ENCODE measurements at regions not wholly inside any gene's neighbourhood (a gene's known extent, or its start where the extent isn't known, plus 50 kb on each side); places are given as distances from the start of the nearest gene placed in this dataset.
"Not testable (repeated sequence)": the region's sequence is repeated elsewhere in the genome, so short reads cannot be mapped to it uniquely, and the experiment has no call there.

DNA sequence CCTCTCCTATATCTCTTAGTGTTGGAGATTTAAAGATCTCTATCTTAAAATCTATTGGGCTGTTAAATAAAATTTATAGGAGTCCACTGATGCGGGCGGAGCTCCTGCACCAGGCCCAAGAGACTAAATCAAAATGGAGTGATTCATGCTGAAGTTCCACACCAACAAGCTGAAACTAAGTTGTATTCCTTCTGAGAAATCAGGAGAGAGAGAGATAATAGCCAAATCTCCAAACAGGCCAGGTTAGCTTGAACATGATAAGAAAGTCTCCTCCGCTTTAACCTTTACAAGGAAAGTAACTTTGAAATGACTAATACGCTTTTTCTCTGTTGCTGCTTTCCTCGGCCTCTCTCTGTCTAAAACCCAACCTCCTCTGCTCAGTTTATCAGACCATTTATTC, 241.9 kb upstream of the NBEA start:
- DNase-seq (ENCODE audit: low spot score): no peak

DNA sequence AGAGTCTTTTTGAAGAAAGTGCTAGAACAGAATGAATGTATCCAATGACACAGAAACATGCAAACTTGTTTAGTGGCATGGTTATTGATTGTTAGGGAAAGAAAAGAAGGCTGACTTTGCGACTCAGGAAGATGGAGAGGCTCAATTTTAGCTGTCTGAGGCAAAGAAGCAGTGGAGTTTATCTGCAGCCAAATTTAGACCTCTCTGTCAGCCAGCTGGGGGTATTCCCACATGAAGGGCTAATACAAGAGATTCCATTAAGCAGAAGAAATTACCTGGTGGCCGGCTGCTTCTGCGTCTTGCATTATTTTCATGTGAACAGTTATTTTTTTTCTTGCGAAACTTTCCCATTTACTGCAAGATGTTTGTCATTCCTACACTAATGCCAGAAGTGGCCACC, 240.2 kb upstream of the NBEA start:
- DNase-seq (ENCODE audit: low spot score): no peak

DNA sequence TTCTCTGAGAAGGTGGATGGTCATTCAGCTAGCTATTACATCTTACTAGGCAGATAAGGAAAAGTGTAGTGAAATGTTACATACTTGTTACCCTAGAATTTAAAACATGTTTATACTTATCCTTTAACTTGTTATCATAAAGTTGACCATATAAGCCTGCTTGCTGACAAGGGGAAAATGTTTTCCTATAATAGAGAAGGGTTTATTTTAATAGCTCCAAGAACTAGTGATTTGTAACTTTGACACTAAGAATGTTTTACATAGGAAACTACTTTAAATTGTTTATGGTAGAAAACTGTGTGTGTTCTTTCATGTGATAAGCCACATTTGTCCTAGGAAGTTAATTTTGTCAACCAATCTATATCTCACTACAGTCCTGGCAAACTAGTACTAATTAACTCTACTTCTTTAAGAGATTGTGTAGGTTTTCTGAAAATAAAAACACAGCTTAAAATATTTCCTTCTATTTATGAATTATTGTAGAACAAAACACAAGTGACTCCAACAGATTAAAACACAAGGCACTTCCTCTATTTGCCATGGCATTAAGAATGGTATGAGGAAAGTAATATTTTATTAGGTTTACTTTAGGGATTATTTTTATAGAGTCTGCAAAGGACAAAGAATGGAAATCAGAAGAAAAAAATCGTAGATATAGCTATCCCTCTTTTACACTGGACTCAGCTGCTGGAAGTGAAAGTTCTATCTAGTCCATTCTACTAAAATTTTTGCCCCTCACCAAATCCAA, 233.3 kb upstream of the NBEA start:
- no peak for DNase-seq (ENCODE audit: low spot score)

DNA sequence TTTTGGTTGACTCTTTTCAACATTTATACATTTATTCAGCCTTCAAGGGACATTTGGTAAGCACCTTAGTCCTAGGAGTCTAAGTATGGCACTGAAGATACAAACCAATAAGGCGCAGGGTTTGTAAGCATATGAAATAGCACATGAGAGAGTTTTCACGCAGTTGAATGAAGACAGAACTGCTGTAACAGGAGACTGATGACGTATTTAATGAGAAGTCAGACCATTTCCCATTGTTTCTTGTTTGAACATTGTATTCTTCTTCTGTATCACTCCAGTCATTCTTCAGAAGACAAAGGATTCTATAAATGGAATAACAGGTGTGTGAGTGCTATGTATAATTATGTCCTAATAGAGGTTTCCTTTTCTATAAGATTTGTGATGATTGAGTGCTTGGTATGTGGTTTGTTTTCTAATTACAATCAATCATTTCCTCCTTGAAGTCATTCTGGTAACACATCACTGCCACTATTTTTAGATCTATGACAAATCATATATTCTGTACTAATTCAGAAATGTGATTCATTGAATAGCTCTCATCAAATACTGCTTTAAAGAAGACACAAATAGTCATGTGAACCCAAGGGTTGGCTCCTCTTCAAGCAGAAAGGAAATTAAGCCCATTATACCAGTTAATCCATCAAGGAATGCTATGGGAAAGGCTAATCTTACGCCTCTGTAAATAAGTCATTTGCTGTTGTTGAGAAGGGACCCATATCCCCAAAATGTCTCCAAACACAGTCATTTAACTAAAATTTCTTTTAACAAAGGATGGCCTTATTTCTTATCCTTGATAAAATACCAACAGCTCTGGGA, 222.8 kb upstream of the NBEA start:
- no peak for DNase-seq (ENCODE audit: low spot score)

DNA sequence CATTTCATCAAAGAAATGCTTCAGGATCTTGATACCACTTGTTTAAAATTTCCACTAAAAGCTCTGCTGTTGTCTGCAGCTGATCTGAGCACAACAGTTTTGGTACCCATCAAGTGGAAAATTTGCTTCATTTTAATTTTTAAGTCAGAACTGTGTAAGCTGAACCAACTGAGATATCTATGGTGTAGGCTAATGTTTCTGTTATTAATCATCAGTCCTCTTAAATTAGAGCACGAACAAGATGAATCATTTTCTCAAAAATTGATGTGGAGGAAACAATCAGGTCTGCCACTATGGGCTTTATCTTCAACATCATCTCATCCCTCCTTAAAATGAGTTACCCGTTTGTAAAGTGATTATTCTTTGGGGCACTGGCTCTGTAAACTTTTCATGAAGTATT, 221.5 kb upstream of the NBEA start:
- no peak for DNase-seq (ENCODE audit: low spot score)

DNA sequence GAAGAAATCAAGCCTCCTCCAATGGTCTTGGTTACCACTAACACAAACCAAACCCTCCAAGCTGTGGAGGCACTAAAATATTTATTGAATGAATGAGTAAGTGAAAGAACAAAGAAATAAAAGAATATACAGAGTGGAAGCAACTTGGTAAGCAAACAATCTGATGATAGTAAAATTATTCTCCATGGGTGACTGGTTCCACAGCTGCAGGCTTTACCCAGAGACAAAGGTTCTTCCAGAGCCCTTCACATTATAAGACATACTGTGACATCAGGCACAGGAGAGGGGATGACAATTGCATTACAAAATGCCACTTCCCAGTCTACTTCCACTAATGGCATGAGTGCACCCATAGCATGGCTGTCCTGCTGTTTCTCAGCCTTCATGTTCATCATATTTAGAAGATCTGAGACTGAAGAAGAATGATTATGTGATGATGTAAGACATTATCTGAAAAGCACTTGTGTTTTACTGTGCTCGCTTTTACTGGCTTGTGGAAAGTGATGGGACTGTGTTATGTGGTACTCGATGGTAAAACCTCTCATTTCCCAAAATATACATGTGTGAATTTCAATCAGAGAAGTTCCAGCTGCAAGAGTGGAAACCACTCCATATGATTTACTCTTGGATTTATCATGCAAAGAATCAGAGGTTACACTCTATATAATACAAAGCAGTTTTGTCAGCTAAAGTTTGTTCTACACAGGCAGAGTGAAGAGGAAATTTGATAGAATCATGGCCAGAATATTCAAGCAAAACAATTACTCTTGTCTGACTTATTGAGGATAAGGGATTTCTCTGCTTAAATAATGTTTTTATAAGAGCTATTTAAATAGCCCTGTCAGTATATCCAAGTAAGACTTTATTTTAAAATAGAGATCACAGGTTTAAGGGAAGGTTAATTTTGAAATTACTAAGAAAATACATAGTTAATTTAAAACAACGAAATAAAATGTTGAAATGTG, 220.2 kb upstream of the NBEA start:
- DNase-seq (ENCODE audit: low spot score): no peak

DNA sequence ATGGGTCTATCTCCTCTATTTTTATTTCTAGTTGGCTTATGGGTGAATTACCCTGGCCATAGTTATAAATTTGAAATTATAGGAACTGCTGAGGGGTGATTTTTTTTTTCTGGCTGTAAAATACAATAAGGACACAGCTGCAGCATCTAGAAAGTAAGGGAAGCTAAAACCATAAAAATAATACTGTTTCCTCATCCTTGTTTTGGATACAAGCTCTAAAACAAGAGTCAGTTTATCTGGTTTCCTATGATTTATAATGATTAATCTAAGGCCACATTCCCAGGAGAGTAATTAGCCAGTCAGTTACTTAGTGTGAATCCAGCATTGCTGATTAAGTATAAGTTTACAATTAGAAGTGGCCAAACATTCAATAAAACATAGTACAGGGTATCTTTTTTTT, 219.1 kb upstream of the NBEA start:
- DNase-seq (ENCODE audit: low spot score): no peak

DNA sequence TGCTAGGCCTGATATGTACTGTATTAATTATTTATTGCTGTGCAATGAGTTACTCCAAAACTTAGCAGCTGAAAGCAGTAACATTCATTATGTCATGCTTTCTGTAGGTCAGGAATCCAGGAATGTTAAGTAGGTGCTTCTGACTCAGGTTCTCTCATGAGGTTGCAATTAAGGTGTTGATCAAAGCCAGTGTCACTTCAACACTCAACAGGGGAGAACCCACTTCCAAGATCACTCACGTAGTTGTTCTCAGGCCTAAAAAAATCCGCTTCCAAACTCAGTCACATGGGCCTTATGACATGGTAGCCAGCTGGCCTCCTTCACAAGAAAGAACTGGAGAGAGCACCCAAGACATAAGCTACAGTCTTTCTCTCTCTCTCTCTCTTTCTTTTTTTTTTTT, 211.1 kb upstream of the NBEA start:
- DNase-seq (ENCODE audit: low spot score): no peak

DNA sequence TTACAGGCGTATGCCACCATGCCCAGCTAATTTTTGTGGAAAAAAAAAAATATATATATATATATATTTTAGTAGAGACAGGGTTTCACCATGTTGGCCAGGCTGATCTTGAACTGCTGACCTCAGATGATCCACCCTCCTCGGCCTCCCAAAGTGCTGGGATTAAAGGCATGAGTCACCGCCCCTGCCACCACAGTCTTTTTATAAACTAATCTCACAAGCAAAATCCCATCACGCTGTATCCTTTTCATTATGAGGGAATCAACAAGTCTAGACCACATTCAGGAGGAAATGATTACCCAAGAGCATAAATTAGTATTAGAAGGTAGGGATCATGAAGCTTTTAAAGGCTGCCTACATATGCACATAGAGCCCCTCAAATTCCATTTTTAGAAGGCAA, 210.6 kb upstream of the NBEA start:
- no peak for DNase-seq (ENCODE audit: low spot score)

DNA sequence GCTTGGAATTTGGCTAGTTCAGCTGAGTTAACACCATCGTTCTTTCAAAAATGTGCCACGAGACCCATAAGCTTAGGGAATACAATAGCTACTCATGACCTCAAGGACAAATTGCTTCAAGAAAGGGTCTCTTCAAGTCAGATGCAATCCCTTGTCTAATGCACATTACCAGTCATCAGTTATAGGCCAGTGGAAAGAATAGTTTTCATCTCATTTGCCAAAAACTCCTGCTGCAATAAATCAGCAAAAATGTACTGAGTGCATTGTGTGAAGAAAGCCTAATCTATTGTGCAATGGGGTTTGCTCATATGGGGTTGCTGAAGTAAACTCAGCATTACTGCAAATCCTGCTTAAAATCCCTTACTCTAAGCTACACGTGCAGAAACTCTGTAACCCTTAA, 208.3 kb upstream of the NBEA start:
- no peak for DNase-seq (ENCODE audit: low spot score)

DNA sequence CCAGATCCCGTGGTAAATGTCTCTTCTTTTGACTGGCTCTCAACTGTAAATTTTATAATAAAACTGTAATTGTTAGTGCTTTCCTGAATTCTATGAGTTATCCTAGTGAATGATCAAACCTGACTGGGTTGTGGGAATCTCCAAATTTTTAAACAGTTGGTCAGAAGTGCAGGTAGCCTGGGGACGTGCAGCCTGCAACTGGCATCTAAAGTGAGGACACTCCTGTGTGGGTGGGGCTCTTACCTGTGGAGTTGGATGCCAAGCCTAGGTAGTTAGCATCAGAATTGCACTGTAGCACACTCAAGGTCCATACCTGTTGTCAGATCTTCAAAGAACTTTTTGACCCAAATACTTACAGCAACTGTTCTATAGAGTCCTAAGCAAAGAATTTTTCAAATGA, 207.1 kb upstream of the NBEA start:
- DNase-seq (ENCODE audit: low spot score): no peak

DNA sequence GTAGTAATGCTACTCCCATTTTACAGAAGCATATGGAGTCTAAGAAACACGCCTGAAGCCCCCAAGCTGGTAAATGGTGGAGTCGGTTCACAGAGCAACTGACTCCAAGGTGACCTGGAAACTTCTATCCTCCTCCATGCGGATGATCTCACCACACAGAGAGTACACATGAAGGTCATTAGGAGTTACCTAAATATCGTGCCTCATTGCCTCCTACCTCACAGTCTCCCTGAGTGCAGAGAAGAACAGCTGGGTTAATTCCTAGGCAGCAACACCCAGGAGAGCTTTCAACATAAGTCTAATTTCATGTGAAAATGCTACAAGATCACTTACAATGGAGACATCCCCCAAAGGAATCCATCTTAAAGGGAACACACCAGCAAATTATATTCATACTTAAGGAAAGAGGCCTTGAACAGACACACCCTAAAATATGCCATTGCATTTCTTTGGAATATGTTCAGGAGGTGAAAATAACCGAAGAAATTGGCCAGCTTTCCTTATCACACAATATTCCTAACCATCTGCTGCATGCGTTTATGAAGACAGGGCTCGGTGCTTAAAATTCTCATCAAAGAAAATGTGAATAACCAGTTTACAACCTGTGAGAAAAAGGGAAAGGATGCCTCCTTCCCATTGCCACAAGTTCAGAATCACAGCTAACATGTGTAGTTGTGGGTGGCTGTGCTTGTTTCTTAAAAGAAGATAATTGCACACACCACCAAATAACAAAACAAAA, 203.6 kb upstream of the NBEA start:
- DNase-seq (ENCODE audit: low spot score): peak; percentile 67

DNA sequence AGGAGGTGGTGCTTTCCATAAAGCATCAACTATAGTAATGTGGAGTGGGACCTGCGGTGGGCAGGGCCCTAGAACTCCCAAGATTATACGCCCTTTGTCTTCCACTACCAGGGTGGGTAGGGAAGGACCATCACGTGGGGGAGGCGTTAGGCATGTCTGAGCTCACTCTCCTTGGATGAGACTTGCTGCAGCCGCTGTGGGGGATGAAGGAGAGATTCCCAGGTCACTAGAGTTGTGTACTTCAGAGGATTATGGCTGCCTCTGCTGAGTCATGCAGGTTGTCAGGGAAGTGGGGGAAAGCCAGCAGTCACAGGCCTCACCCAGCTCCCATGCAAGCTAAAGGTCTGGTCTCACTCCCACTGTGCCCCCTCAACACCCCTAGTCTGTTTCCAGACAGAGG, 195.0 kb upstream of the NBEA start:
- not testable (repeated sequence) for DNase-seq (ENCODE audit: low spot score)

DNA sequence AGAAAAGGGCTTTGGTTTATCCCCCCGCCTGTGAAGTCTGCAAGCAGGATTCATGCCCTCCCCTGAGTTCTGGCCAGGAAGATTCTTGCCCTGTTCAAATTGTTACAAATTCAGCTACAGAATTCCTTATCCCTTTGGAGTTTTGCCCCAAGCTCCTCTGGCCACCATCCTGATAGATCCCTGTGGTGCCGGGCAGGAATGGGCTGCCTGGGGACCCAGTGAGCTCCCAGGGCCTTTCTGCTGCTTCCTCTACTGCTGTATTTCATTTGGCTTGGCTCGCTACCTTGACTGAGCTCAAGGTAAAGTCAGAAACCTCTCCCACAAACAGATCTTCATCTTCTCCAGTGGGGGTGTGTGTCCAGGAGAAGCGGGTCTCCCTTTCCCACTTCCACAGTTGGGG, 194.6 kb upstream of the NBEA start:
- no peak for DNase-seq (ENCODE audit: low spot score)

DNA sequence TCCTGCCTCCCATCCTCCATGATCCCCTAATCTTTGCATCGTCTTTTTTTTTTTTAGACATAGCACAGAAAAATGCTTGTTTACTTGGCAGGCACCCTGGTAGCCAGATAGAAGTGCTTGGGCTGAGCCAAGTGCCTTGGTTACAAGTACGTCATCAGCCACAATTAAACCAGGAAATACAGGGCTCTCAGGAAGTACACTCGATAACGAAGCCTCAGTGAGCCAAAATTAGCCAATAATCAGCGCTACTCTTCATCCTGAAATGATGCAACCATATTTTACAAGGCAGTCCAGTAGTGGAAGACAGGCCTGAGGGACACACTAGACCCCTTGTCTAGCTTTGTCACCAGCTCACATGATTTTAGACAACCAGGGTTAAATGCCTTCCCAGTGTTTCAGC, 194.0 kb upstream of the NBEA start:
- DNase-seq (ENCODE audit: low spot score): peak; percentile 72

DNA sequence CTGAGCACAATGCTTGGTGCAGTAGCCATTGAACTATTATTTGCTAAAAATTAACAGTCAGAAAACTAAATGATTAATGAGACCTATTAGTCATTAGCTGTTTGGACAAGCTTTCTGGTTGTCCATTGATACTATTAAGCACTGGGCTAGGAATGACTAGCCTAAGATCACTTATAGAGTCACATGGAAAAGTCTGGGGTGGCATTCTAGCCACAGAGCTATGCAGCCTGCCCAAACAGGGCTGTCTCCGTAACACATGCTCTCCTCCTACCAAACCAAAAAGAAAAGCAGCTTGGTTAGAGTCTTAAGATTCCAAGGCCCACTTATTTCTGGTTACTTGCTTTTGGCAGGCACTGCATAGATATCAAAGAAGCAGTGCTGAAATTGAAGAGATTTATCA, 193.5 kb upstream of the NBEA start:
- DNase-seq (ENCODE audit: low spot score): no peak

DNA sequence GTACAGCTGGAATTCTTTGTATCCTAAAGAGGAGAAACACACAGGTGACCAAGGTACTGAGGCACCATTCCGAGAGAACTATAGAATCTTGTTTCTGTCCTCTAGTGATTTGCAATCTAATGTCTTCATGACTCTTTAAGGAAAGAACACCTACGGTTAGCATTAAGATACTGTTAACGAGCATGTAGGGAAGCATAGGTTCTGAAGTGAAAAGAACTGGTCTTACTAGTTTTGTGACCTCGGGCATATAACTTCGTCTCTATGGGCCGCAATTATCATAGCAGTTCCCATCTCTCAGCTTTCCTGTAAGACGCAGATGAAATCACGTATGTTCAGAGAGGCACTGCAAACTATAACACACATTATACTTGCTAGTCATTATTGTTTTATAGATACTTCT, 193.0 kb upstream of the NBEA start:
- no peak for DNase-seq (ENCODE audit: low spot score)

DNA sequence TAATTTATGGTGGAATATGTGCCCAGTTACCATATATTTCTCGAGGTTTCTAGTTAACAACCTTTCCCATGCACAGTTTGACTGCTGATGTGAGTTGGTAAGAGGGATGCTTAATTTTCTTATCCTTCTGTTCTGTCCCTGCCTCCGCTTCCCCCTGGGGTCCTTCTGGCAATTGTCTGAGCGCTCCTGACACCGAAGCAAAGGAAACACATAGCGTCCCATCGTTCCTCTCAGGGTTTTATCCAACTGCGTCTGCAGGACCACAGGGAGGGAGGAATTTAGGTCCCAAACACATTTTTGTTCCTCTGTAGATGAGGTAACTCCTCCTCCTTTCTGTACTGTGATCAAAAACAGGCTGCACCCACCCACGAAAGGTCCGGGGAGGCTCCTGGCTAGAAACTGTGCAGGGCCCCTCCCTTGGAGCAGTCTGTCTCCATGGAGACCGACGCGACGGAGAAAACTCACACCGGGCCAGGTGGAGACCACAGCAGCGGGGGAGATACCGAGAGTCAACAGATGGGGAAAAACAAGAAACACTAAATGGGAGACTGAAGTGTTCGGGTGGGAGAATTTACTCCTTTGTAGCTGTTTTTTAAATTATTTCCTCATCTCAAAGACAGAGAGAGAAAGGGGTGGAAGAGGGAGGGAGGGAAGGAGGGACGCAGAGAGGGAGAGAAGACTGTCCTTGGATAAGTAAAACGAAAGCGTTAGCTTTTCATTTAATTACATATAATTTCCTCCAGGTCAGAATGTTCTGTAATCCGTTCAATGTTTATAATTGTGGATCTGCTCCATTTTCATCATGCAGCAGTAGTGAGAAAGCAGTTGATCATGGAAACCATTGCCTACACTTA, 191.8 kb upstream of the NBEA start:
- peak; percentile 69 for DNase-seq (ENCODE audit: low spot score)

DNA sequence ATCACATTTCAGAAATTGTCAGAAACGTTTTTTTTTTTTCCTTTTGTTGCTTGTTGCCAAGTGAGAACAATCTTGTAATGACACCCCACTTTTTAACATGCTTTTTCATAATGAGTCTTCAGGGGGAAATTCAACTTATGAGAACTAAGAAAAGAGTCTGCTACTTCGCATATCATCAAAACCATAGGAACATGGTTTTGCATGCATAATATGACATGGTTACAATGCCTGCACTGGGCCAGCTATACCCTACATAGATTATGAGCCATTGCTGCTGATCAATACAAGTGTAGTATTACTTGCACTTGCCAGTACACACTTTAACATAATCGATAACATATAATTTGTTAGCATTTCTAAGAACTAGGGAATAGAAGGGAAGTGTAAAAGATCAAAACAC, 191.0 kb upstream of the NBEA start:
- DNase-seq (ENCODE audit: low spot score): no peak

DNA sequence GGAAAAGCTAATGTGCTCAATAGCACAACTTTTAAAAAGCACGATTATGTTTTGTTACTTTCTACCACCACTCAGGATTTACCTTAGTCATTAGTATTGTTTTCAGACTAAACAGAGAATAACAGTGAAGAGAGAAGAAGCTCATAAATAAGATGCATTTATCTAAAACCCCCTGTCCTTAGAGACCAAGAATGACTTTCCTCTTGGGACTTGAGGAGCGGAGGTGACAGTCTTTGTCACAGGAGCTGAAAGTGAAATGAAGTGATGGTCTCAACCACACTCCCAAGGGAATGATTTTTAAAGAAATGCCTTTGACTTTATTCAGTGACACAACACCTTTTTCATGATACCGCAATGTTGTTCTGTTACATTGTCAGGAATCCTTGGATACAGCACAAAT, 190.6 kb upstream of the NBEA start:
- DNase-seq (ENCODE audit: low spot score): no peak

All from cerebellar cortex (tissue), 1 donor.